HUES48 (cell line): ENCODE measurements at regions not wholly inside any gene's neighbourhood (a gene's known extent, or its start where the extent isn't known, plus 50 kb on each side); places are given as distances from the start of the nearest gene placed in this dataset.

ENCODE experiments used
- H3K27ac ChIP-seq: one replicate; pipeline ENCODE4 v1.7.0; 2013; ENCODE audit warnings: low read depth, low read length, inconsistent platforms
- H3K27me3 ChIP-seq: 2 replicates; pipeline ENCODE4 v1.6.1; 2013; ENCODE audit warnings: mild to moderate bottlenecking, low read length; ENCODE audit not compliant: control insufficient read depth, insufficient read depth
- H3K36me3 ChIP-seq: 2 replicates; pipeline ENCODE4 v1.6.1; 2013; ENCODE audit warnings: low read length; ENCODE audit not compliant: control insufficient read depth, insufficient read depth
- H3K4me1 ChIP-seq: 2 replicates; pipeline ENCODE4 v1.6.1; 2013; ENCODE audit warnings: mild to moderate bottlenecking, low read length; ENCODE audit not compliant: control insufficient read depth, insufficient read depth
- H3K4me3 ChIP-seq: 2 replicates; pipeline ENCODE4 v1.5.1; 2013; ENCODE audit warnings: mild to moderate bottlenecking, low read depth, low read length
- H3K9ac ChIP-seq: 2 replicates; pipeline ENCODE4 v1.6.1; 2013; ENCODE audit warnings: mild to moderate bottlenecking, low read depth, low read length, moderate library complexity
- H3K9me3 ChIP-seq: 2 replicates; pipeline ENCODE4 v1.6.1; 2013; ENCODE audit warnings: low read length; ENCODE audit not compliant: control insufficient read depth, insufficient read depth

DNA sequence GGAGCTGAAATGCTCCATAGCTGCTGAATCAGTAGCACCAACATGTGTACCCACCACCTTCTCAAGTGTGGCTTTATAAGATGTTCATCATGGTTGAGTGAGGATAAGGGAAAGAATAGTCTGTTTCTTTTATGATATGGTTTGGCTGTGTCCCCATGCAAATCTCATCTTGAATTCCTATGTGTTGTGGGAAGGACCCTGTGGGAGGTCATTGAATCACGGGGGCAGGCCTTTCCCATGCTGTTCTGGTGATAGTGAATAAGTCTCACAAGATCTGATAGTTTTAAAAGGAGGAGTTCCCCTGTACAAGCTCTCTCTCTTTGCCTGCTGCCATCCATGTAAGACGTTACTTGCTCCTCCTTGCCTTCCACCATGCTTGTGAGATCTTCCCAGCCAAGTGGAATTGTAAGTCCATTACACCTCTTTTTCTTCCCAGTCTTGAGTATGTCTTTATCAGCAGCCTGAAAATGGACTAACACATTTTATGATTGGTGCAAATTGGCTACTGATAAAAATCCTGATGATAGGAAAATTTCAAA lies 799.9 kb downstream of the TNS3 start:
- H3K27me3 ChIP-seq = no peaks in the 10 kb centered on the region
- H3K9me3 ChIP-seq = peaks cover 8% of the 10 kb centered on the region
- H3K4me1 ChIP-seq = peaks cover 11% of the 10 kb centered on the region
- no peak overlapping the region for H3K4me3 ChIP-seq
- no peak overlapping the region for H3K27ac ChIP-seq
- H3K36me3 ChIP-seq = no peaks in the 10 kb centered on the region
- H3K9ac ChIP-seq = no peak overlapping the region

DNA sequence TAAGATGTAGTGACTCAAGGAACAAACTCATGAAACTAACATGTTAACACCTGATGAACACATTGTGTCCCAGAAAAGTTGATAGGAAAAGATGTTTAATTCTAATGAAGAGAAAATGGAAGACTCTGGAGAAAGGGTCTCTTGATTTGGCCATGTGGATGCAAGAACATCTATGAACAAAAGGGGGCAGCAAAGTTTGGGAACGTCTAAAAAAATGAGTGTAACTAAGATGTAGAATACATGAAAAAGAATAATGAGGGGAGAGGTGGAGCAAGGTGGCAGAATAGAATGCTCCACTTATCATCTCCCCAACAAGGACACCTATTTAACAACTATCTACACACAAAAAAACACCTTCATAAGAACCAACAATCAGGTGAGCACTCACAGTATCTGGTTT lies 805.1 kb downstream of the TNS3 start:
- Histone ChIP-seq H3K27ac (no peak overlapping the region), H3K27me3 (no peaks in the 10 kb centered on the region), H3K9ac (no peak overlapping the region), H3K9me3 (peaks cover 7% of the 10 kb centered on the region), H3K4me3 (no peak overlapping the region), H3K36me3 (no peaks in the 10 kb centered on the region), H3K4me1 (peaks cover 12% of the 10 kb centered on the region)

DNA sequence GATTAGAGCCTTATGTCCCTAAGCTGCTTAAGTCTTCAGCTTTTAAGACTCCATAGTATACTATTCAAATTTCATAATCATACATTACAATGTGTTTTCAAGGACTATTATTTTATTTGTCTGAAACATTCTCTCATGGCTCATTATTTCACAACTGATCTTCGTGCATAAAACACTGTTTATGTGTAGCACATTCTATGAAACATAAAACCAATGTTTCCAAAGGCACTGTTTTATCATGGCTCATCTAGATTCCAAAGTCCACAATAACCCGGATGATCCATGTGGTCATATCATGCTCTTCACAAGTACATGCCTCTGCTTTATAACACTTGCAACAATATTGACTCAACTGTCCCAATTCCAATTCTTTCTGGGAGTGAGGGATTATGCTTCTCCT lies 806.1 kb downstream of the TNS3 start:
- Histone ChIP-seq H3K27ac (no peak overlapping the region), H3K9me3 (no peaks in the 10 kb centered on the region), H3K36me3 (no peaks in the 10 kb centered on the region), H3K4me1 (peaks cover 17% of the 10 kb centered on the region), H3K27me3 (no peaks in the 10 kb centered on the region), H3K9ac (no peak overlapping the region), H3K4me3 (no peak overlapping the region)

DNA sequence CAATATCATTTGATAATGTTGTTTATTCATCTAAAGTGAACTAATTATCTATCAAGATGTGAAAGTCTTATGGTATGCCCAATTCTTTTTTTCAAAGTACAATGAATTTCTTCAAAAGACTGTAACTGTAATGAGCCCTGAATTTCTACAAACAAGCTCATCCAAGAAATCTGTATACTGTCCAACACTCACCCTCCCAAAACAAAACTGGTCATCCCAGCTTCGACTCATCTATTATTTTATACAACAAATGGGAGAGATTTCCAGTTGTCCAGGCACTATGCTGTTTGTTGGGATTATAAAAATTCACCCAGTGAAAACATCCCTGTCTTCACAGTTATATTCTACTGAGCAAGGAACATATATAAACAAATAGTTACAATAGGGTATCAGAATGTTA lies 806.9 kb downstream of the TNS3 start:
- H3K9me3 ChIP-seq = no peaks in the 10 kb centered on the region
- no peak overlapping the region for H3K9ac ChIP-seq
- no peak overlapping the region for H3K27ac ChIP-seq

DNA sequence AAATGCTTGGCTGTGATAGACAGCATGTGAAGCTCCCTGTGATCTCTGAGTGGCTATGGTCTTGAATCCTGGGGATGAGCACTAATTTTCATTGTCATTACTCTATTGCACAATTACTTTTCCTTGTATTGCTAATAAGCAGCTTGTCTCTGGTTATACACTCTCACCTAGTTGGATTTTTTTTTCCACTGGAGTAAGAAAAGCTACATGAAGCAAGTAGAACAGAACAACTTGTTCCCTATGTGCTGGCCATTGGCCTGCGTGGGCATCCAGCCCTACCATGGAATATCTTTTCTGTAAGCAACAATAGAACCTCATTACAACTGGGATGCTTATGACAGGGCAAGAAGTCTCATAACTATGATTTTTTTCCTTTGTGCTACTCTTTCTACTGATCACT lies 807.4 kb downstream of the TNS3 start:
- peaks cover 17% of the 10 kb centered on the region for H3K4me1 ChIP-seq
- H3K9ac ChIP-seq = no peak overlapping the region
- no peaks in the 10 kb centered on the region for H3K36me3 ChIP-seq
- H3K27me3 ChIP-seq = no peaks in the 10 kb centered on the region
- no peak overlapping the region for H3K27ac ChIP-seq
- no peaks in the 10 kb centered on the region for H3K9me3 ChIP-seq
- H3K4me3 ChIP-seq = no peak overlapping the region

More for the DNA sequence above, 806.9 kb downstream of the TNS3 start:
- Histone ChIP-seq H3K27me3 (no peaks in the 10 kb centered on the region), H3K4me1 (peaks cover 17% of the 10 kb centered on the region), H3K36me3 (no peaks in the 10 kb centered on the region), H3K4me3 (no peak overlapping the region)

DNA sequence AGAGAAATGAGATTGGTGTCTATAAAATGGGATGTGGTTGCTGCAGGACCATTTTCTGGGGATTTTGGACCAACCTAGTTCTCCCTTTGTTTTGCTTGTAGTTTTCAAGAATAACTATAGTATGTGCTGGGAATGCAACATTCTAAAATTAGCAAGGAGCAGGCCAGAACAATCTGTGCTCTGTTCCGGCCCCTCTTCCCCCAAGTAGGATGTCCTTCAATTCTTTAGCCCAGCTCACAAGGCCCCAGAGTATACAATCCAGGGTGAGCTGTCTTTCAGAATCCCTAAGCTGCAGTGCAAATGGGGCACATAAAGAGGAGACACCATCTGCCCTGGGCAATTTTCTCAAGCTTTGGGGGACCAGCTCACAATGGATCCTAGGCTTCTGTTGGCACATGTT lies 809.1 kb downstream of the TNS3 start:
- H3K27ac ChIP-seq = no peak overlapping the region
- no peak overlapping the region for H3K4me3 ChIP-seq
- no peak overlapping the region for H3K9ac ChIP-seq
- no peaks in the 10 kb centered on the region for H3K27me3 ChIP-seq
- no peaks in the 10 kb centered on the region for H3K36me3 ChIP-seq
- H3K4me1 ChIP-seq = peaks cover 17% of the 10 kb centered on the region
- H3K9me3 ChIP-seq = peaks cover 3% of the 10 kb centered on the region; the same call in 1 of the 2 replicates

DNA sequence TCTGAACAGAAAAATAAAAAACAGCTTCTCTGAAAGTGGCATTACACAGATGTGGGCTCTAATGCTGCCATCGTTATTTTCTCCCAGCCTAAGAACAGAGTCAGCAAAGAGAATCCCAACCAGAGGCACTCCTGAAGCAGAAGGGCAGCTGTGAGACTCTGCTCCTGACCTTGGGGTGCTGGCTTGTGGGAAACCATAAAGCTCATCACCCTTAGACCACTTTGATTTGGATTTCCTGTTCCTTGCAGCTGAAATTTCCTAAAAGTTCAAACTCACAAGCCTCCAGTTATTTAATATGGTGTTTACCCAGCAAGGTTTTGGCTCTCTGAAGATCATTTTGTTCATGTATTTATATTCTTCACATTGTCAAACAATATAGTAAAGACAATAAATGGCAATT lies 814.8 kb downstream of the TNS3 start:
- Histone ChIP-seq H3K4me1 (peaks cover 8% of the 10 kb centered on the region), H3K27me3 (no peaks in the 10 kb centered on the region), H3K4me3 (no peak overlapping the region), H3K36me3 (no peaks in the 10 kb centered on the region), H3K27ac (no peak overlapping the region), H3K9ac (no peak overlapping the region), H3K9me3 (peaks cover 3% of the 10 kb centered on the region; the same call in 1 of the 2 replicates)

DNA sequence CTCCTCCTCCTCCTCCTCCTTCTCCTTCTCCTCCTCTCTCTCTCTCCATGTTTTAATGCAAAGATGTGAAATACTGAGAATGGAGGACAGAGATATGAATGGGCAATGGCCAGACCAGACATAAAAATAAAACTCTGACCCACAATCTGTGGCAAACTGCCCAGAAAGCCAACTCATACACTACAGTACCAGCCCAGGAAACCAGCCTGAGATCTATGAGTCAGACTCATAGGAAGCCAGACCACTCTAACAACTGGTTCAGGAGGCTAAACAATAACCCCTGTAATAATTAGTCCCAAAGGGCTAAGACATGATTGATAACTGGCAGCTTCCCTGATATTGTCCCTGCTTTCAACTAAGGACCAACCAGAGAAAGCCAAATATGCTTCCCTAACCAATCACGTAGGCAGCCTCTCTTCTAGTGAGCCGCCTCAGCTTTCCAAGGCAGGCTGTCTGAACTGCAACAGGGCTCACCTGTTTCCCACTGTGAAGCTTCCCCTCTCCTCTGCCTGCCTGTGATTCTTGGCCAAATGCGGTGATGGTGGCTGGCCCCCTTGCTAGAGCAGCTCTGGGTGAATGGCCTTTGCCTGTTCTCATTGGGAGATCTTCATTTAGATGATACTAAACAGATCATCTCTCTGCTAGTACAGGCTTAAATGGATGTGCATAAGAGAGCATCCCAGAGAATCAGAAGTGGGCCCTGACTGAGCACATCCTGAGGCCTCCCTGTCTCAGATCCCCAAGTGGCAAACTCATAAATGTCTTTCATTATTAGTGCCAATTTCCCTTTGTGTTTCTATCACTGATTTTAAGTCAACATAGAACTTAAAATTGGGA lies 817.6 kb downstream of the TNS3 start:
- H3K36me3 ChIP-seq = no peaks in the 10 kb centered on the region
- H3K4me3 ChIP-seq = no peak overlapping the region
- H3K4me1 ChIP-seq = no peaks in the 10 kb centered on the region
- no peak overlapping the region for H3K9ac ChIP-seq
- no peaks in the 10 kb centered on the region for H3K27me3 ChIP-seq
- no peak overlapping the region for H3K27ac ChIP-seq
- peaks cover 3% of the 10 kb centered on the region; the same call in 1 of the 2 replicates for H3K9me3 ChIP-seq

DNA sequence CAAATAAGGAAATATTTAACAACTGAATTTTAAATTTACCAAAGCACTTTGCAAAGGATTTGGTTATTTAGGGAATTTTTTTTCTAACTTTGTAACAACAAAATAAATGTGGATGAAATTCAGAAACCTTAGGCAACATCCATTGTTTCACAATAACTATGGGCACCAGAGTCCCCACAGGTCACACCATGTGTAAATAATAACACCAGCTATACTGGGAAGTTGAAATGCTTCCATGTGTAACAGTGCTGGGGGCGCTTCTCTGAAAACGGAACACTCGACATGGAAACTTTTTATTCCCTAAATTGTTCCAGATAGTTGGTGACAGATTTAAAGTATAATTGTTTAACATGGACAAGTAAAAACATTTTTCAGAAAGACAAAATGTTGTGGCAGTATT lies 818.6 kb downstream of the TNS3 start:
- Histone ChIP-seq H3K4me1 (no peaks in the 10 kb centered on the region), H3K36me3 (no peaks in the 10 kb centered on the region), H3K27me3 (no peaks in the 10 kb centered on the region), H3K27ac (no peak overlapping the region), H3K4me3 (no peak overlapping the region), H3K9me3 (0 out of 2 replicates have a peak, but pooled peaks cover 2% of the 10 kb centered on the region), H3K9ac (no peak overlapping the region)

DNA sequence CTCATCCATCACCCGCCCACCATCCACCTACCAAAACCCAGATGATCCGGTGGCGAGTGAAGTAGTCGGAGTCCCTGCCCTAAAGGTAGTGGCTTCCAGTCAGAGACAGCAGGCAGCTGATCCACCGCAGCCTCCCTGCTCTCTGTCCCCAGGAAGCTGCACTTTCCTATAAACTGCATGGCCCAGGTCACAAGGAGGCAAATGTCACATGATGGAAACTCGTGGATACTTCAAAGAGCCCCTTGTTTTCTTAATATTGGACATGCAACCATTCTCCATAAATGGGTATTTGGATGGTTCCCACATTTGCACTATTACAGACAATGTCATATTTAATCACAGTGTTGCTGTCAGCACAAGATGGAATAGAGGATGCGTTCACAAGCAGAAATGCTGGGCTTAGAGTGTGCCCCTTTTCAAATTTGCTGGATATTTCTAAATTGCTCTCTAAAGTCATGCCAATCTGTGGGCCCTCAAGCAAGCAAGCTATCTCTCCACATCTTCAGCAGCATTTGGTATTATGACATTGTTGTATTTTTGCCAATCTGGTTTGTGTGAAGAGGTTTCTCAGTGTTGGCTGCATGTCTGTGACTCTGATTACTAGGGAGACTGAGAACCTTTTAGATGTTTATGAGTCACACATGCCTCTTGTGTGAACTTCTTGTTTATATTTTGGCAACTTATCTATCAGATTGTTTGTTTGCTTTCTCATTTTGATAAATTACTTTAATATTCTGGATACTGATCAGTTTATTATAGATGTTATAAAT lies 822.0 kb downstream of the TNS3 start:
- no peak overlapping the region for H3K9ac ChIP-seq
- H3K27me3 ChIP-seq = no peaks in the 10 kb centered on the region
- H3K4me3 ChIP-seq = no peak overlapping the region
- H3K36me3 ChIP-seq = no peaks in the 10 kb centered on the region
- H3K9me3 ChIP-seq = no peaks in the 10 kb centered on the region
- H3K4me1 ChIP-seq = no peaks in the 10 kb centered on the region
- no peak overlapping the region for H3K27ac ChIP-seq

DNA sequence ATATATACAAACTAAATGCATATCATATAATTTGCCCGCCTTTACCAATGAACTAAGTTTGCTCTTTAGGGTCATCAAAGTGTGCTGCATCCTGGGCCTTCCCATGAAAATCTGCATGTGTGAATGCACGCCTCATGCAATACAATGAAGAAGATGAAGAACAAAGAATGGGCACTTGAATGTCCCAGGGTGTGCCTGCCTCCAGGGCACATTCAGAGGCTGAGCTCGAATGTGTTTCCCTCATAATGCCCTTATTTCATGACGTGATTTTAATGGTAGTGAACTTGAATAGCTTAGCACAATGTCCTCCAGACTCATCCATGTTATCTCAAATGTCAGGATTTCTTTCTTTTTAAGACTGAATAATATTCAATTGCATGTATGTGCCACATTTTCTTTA lies 824.9 kb downstream of the TNS3 start:
- Histone ChIP-seq H3K4me1 (no peaks in the 10 kb centered on the region), H3K36me3 (no peaks in the 10 kb centered on the region), H3K27me3 (no peaks in the 10 kb centered on the region), H3K27ac (no peak overlapping the region), H3K9ac (no peak overlapping the region), H3K9me3 (no peaks in the 10 kb centered on the region), H3K4me3 (no peak overlapping the region)
